ENCODE measurements at regions not wholly inside any gene's neighbourhood (a gene's known extent, or its start where the extent isn't known, plus 50 kb on each side); places are given as distances from the start of the nearest gene placed in this dataset.
"Not testable (repeated sequence)": the region's sequence is repeated elsewhere in the genome, so short reads cannot be mapped to it uniquely, and the experiment has no call there.

DNA sequence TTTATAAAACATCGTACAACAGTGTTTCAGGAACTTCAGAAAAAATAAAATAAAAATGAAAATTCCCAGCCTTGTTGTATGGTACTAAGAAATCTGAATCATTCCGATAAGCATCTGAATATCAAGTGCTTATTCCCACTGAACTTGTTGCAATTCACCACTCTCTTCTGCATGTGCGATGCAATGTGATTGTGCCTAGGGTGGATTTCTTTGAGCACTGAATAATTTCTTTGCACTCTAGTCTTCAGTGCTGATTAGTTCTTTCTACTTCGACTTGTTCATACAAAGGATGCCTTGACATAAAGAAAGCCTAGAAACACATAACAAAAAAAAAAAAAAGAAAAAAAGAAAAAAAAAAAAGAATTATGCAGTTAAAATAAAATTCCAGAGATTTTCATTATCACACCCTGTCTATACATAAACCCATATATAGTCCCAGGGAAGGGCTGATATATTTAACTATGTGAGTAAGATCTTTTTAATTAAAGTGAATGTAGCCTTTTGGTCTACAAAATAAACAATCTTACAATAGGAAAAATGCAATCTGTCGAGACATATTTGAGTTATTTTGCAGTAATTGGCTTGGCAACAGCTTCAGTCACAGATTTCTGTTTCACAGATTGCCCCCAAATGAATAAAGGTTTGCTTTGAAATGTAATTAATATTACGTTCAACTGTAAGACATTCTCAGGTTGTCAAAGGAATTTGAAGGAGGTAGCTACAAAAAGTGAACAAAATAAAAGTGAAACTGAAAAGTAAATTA is 1118.9 kb upstream of the CELF2 start:
- DNase-seq = no peak

DNA sequence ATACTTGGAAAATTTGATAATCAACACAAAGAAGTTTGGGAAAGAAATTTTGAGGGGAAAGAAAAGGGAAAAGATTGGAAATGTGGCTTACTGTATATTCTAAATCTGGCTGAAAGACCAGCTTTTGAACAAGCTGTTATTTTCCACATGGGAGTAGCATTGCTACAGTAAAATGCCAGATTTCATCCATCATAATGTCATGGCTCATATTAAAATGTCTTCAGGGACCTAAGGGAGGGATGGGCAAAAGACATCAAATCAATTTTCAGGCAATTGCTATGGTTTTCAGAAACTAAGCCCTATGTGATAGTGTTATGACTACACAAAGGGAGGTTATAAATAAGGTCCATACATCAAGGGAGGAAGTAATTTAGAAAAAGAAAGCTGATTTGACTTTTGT is 1116.9 kb upstream of the CELF2 start:
- DNase-seq = no peak

DNA sequence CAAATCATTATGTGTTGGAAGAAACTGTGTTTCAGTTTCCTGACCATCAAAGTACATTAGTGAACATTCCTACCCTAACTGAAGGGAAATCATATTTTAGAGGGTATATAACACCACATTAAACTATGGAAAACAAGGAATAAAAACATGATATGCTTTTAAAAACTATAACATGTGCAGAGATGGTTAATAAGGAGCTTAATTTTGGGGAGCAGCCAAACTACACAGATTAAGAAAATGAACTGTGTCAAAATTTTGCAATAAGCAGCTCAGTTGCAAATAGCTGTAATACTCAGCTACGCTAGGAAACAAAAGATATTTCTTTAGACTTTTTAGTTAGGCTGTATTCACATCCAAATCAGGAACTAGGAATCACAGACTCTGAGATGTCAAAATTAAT is 1115.7 kb upstream of the CELF2 start:
- DNase-seq = no peak

DNA sequence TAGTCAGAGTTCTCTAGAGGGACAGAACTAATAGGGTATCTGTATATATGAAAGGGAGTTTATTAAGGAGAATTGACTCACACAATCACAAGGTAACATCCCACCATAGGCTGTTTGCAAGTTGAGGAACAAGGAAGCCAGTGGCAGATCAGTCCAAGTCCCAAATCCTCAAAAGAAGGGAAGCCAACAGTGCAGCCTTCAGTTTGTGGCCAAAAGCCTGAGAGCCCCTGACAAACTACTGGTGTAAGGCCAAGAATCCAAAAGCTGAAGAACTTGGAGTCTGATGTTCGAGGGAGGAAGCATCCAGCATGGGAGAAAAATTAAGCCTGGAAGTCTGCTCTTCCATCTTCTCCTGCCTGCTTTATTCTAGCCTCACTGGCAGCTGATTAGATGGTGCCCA is 1107.2 kb upstream of the CELF2 start:
- DNase-seq = no peak

DNA sequence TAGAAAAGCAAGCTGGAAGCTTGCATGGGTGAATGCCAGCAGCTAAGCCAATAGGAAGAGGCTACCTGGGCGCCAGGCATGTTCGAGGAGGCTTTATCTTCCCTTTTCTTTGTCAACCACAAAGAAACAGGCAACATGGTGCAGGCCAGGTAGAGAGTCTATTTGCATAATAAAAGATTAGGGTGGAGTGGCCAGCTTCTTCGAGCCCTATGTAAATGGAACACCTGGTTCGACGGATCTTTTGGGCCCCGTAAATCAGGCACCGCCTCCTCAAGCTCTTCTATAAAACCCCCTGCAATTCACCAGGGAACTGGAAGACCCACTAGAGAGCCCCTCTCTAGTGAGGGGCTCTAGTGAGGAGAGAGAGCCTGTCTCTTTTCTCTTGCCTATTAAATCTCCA is 1106.2 kb upstream of the CELF2 start:
- no peak for DNase-seq

DNA sequence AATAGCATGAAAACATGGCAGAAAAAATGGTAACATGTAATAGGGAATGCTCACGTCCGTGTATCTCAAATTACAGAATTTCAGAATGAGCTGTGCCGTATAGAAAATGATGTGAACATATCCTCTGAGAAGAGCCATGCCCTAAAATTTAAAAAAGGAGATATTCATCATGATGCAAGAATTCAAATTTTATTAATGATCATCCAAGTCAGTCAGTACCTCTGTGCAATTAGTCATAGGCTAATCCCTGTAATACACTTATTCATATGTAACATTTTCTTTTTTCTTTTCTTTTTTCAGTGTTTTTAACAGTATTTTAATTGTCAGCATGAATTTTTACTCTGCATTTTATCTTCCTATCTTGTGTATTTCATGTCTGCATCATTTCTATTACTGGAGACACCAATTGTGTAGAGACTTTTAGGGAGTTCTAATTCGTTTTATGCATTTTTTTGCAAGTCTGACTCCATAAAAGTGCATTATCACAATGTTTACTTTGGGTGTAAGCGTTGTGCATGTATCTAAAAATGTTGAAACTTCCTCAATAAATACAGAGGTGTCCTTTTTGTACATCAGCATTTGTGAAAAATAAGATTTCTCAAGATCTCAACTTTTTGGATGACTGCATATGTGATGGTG is 1103.7 kb upstream of the CELF2 start:
- DNase-seq = no peak

DNA sequence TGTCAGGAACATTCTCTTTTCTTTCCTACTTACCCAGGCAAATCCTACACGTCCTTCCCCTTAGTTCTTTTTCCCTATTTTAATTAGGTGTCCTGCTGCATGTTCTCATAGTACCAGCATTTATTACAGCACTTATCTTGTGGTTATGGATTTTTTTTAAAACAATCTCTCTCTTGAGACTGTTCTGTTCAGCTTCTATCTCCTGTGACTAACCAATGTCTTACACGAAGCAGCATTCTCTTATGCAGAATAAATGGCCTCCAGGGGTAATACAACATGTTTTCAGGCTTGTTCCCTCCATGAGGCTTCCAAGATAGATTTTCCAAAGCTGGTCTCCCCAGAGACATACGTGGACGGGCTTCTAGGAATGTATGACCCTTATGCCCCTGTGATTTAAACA is 1096.1 kb upstream of the CELF2 start:
- no peak for DNase-seq

DNA sequence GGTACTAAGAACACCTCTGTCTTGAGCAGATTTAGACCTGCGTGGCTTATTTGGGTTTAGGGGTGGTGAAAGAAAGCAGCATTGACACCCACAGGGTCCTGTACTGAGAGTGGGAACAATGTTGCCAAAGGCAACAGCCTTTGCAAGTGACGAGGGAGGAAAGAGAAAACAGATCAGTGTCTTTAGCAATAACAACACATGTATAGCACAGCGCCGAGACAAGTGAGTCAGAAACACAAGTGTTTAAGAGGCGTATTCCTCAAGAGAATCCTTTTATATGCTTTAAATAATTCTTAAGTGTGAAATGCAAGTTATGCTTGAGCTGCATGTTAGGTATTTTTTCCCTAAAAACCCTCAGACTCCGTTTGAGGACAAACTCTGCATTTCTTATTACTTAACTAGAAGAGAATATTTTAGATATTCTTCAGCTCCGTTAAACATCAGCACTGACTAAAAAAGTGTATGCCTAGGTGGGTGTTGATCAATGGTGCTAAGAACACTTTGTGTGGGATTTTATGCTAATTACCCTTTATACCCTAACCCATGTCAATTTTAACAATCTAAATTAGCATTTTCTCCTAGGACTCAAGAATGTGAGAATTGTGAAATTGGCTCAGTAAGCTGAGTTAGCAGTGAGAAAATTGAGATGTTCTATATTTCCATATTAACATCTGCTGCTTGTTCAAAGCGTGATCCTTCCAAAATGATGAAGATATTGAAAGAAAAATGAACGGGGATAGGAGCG is 1095.4 kb upstream of the CELF2 start:
- no peak for DNase-seq

DNA sequence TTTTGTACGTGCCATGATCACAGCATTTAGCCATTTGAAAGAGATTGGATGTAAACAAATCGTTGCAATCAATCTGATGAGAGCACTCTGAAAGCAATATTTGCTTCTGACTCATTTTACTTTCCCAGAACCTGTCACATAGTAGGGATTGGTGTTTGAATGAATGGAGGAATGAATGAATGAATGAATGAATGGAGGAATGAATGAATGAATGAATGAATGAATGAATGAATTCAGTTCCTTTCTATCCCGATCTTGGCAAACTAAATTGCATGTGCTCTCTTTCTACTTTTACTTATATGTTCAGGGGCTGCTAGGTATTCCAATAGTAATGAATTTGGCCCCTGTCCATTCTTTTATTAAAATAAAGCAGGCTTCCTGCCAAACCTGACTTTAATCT is 1091.7 kb upstream of the CELF2 start:
- no peak for DNase-seq

DNA sequence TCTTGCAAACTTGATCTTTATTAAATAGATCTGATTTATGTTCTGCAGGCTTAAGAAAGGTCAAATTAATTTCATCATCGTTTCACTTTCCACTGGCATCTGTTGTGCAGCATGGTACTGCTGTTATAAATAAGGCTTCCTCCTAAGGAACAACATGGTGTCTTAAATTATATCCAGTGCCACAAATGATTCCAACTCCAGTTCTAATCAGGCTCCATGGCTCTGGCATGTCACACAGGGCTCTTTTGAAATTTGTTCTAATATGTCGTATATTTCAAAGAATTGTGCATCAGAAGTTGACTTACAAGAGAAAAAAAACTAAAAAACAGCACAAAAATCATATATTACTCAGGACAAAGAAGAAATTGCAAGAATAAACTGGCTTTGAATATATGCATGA is 1090.8 kb upstream of the CELF2 start:
- DNase-seq = no peak

DNA sequence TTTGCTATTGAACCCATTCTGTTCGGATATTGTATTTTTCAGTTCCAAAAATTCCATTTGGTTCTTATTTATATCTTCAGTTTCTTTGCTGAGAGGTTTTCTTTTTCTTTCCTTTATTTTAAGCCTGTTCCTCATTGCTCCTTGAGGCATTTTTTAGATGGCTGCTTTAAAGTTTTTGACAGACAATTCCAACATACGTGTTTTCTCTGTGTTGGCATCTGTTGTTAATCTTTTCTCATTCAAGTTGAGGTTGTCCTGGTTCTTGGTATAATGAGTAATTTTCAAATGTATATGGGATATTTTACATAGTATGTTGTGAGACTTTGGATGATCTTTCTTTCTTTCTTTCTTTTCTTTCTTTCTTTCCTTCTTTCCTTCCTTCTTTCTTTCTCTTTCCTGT is 1078.0 kb upstream of the CELF2 start:
- no peak for DNase-seq

DNA sequence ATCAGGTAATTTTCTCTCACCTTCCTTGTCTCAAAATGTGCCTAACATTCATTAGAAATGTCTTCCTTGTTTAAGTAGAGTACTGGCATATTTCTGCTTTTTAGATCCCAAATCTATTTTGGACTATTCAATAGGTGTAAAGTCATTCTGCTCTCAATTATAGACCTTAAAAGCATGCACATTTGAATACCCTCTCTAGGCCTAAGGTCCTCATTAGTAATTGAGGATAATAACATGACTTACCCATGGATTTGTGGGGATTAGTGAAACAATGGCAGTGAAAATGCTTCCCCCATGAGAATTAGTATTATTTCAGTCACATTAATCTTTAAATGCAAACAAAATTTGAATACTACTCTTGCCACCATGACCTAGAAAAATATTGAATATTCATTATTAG is 1073.0 kb upstream of the CELF2 start:
- no peak for DNase-seq

DNA sequence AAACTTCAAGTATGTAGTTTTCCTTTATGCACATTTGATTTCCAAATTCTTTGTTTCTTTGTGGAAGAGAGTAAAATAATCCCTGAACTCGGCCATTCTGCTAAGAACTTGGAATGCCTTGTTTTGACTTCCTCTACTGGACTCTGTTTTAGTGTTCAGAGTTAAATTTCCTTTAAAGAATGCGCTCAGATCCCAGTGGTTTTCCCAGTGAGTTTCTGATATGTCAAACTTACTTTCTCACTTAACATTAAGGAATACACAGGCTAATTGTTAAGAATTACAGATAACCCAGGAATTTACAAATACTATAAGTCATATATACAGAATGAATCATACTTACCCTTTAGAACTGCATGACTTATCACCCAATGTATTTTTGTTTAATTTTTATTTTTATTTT is 1067.6 kb upstream of the CELF2 start:
- no peak for DNase-seq

DNA sequence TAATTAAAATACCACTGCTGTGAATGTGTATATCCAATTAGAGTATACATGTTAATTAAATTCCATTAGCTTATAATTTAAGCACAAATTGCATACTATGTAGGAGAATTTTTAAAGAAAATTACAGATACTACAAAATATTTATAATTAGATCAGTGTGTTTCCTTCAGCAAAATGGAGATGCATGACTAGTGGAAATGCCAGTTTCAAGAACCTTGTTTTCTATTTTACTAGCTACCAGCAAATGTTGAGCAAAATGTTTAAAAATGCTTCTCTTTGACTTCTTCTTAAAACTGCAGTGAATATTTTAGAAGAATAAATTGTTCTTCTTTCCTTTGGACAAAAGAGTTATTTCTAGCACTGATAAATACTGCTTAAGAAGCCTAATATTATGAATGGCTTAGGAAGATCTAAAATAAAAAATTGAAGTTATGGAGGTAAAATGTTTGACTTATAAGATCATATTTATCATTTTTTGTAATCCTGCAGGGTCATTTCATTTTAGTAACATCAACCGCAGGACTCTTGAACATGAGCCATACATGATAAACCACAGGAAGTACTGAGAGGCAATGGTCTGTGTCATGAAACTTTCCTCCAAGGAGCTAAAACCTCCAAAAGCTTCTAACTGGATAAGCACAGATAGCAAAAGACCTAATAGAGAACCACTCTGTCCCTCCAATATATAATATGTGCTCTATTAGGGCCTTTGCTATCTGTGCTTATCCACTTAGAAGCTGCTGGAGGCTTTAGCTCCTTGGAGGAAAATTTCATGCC is 1066.0 kb upstream of the CELF2 start:
- DNase-seq = no peak

DNA sequence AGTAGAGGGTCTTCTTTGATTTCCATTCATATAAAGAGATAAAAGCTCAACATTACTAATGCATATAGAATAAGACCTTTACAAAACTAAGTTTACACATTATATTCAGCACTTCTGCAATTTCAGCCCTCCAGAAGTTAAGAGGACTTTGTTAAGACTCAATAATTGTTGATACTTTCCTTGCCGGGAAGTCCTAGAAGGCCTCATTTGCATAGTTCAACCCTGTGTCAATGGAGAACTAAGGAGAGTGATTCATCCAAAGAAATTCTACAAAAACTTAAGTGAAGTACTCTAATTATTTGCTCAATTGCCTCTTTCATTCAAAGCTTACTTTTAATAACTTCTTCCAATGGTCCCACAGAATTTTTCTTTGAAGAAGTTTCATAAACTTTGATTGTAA is 1060.3 kb upstream of the CELF2 start:
- no peak for DNase-seq

DNA sequence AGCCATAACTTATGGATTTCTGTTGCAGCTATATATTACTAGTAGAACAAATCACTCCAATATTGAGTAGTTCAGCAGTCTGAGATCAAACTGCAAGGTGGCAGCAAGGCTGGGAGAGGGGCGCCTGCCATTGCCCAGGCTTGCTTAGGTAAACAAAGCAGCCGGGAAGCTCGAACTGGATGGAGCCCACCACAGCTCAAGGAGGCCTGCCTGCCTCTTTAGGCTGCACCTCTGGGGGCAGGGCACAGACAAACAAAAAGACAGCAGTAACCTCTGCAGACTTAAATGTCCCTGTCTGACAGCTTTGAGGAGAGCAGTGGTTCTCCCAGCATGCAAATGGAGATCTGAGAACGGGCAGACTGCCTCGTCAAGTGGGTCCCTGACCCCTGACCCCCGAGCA is 1059.8 kb upstream of the CELF2 start:
- DNase-seq = not testable (repeated sequence)

DNA sequence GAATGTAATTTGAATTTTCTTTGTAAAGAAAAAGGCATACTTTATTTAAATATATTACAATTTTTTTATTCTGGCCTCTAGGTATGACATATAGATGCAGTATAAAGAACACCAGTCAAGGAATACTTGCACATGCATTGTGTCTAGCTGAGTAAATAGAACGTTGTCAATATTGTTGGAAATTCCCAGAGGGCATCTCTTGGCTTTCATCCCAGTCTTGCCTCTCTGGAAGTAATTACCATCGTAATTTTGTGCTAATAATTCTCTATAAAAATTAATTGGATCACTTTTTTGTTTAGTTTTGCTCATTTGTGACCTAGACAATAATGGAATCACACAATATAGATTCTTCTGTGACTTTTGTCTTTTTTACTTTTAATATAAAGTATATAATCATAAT is 1052.3 kb upstream of the CELF2 start:
- DNase-seq = no peak

DNA sequence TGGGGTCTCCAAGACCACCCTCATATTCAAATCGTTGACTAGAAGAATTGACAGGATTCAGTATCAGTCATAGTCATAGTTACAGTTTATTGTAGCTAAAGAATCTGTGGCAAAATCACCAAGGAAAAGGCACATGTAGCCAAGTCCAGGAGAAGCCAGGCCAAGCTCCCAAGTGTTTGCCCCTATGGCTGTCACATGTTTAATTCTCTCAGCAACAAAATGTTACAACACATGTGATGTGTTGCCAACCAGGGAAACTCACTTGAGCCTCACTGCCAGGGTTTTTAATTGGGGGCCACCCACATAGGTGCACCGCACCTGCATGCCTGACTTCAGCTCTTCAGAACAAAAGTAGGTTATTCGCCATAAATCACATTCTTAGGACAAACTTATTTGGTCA is 1030.9 kb upstream of the CELF2 start:
- no peak for DNase-seq

DNA sequence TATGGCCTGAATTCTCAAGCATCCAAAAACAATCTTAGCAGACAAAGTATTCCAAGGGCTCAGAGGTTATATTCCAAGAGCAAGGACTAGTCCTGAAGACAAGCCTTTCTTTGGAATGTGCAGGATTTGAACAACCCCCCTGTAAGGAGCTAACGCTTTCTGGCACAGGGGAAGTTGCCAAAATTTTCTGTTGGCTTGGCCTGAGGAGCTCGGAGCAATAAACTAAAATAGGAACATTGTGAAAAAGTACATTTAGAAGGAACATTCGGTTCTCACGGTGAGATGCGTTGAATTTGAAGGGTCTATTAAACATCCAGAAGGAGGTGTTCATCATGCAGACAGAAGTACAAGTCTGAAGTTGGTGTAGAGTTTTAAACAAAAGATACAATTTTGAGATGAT is 1030.5 kb upstream of the CELF2 start:
- no peak for DNase-seq

DNA sequence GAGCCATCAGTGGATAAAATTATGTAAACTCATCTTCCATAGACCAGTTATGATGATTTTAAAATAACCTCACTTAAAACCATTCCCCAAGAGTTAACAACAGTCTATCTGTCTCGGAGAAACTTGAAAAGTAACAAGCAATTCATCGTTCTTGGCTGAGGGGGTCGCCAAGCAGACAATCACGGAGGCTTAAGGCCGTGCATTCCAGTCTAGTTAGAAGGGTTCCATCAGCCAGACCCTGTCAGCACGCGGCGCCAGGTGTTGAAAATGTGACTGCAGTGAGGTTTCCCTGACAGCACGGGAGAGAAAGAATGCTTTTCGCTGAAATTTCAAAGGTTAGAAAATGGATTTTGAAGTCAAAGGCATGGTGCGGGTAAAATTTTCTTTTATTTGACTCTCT is 1025.0 kb upstream of the CELF2 start:
- no peak for DNase-seq

DNA sequence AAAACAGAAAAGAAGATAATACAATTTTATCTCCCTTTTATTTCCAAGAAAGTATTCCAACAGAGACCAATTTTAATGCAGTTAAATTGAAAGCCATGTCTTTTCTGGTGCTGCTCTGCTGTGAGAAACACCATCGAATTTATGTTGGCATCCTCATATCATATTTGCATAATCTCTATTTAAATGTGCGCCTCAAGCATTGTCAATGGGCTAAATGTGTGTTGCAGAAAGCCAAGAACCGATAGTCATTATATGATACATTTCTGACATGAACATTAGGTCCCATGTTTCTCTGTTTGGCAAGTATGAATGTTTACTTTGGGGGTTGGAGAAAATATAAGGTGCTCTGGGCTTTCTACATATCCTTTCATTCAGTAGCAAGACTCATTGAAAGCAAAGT is 1023.5 kb upstream of the CELF2 start:
- no peak for DNase-seq

DNA sequence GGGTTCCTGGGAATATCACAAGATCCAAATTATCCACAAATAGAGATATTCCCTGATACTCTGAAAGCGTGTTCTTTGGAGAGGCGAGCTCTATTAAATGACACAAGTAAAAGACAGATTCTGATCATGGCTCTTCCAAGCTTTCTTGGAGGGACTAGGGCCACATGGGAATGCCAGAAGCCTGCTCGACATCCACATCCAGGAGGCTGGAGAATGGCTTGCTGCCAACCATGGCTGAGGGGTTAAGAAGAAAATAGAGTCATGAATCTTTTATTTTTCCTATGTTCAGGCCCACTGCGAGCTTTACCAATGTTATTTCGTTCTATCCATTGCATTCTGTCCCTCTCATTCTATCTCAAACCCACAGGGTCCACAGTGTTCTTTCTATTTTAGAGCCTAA is 1018.0 kb upstream of the CELF2 start:
- DNase-seq = no peak

DNA sequence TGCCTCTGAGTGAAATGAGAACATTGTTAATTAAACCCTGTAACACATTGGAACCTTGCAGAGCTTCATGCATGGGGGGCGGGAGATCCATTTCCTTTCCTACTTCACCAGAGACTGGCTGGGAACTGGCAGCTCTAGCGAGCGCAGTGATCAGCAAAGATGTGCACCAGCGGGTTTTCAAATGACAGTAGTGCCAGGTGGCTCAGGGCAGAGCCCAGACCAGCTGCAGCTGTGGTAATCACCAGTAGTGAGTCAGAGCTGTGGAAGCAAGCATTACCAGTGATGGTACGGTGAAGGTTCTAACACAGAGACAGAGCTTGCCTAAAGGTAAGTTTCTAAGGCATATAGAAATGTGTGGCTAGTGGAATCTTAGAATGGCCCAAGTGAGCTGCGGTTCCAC is 1009.7 kb upstream of the CELF2 start:
- no peak for DNase-seq
